ENCODE measurements at regions not wholly inside any gene's neighbourhood (a gene's known extent, or its start where the extent isn't known, plus 50 kb on each side); places are given as distances from the start of the nearest gene placed in this dataset.

DNA sequence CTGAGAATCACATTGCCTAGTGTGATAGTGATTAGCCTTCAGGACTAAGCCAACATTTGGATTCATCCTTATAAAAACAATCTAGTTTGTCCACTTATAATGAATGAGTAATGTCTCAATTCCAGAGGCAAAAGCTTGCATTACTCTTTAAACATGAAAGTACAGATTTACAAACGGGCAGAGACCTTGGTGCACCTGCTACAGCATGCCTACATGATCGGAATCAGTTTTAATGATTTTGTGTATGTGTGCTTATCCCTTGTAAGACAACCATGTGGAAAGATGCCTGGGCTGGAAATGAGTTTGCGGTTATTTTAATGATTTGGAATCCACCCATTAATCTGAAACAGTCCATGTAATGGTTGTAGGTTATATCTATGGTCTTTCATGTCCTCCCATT, 572.7 kb downstream of the KLHL13 start:
- Mint-ChIP-seq H3K4me3 (no peak overlapping the region), H3K4me1 (ENCODE audit: low read depth) (no peaks in the 10 kb centered on the region), H3K36me3 (ENCODE audit: low read depth) (no peaks in the 10 kb centered on the region), H3K27ac (no peak overlapping the region), H3K9me3 (no peaks in the 10 kb centered on the region), H3K27me3 (no peaks in the 10 kb centered on the region)
- Histone ChIP-seq H3K27me3 (ENCODE audit: control insufficient read depth in 1 of 2, insufficient read depth in 2 of 2, low read length in 2 of 2) (no peaks in the 10 kb centered on the region), H3K4me3 (ENCODE audit: low read length) (no peak overlapping the region), H3K27ac (ENCODE audit: low read depth in 1 of 2, low read length in 2 of 2) (no peak overlapping the region), H3K36me3 (ENCODE audit: insufficient read depth, low read length) (no peaks in the 10 kb centered on the region), H3K4me1 (ENCODE audit: insufficient read depth, low read length) (no peaks in the 10 kb centered on the region), H3K9me3 (ENCODE audit: control insufficient read depth in 1 of 2, insufficient read depth in 1 of 2, low read length in 2 of 2) (no peaks in the 10 kb centered on the region)
- ChIA-PET POLR2A (no interaction called here), CTCF (no interaction called here)
- TF ChIP-seq, protein P1, sequence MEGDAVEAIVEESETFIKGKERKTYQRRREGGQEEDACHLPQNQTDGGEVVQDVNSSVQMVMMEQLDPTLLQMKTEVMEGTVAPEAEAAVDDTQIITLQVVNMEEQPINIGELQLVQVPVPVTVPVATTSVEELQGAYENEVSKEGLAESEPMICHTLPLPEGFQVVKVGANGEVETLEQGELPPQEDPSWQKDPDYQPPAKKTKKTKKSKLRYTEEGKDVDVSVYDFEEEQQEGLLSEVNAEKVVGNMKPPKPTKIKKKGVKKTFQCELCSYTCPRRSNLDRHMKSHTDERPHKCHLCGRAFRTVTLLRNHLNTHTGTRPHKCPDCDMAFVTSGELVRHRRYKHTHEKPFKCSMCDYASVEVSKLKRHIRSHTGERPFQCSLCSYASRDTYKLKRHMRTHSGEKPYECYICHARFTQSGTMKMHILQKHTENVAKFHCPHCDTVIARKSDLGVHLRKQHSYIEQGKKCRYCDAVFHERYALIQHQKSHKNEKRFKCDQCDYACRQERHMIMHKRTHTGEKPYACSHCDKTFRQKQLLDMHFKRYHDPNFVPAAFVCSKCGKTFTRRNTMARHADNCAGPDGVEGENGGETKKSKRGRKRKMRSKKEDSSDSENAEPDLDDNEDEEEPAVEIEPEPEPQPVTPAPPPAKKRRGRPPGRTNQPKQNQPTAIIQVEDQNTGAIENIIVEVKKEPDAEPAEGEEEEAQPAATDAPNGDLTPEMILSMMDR (IDR thresholded peaks at IDR 0.05): no peak
- ATAC-seq (ENCODE audit: poor library complexity) (no peak), DNase-seq (no peak)
- intact Hi-C loops (cut with DNase I, micrococcal nuclease): no loop called here

DNA sequence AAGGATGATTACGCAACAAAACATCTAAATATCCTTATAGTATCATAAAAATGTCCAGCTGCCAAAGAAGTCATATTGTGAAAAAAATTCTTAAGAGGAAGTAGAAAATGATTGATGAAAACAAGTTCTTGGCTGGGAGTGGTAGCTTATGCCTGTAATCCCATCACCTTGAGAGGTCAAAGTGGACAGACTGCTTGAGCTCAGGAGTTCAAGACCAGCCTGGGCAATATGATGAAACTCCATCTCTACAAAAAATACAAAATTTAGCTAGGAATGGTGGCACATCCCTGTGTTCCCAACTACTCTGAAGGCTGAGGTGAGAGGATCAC, 577.6 kb downstream of the KLHL13 start:
- Histone ChIP-seq H3K27me3 (ENCODE audit: control insufficient read depth in 1 of 2, insufficient read depth in 2 of 2, low read length in 2 of 2) (no peaks in the 10 kb centered on the region), H3K4me1 (ENCODE audit: insufficient read depth, low read length) (no peaks in the 10 kb centered on the region), H3K27ac (ENCODE audit: low read depth in 1 of 2, low read length in 2 of 2) (no peak overlapping the region), H3K4me3 (ENCODE audit: low read length) (no peak overlapping the region), H3K9me3 (ENCODE audit: control insufficient read depth in 1 of 2, insufficient read depth in 1 of 2, low read length in 2 of 2) (no peaks in the 10 kb centered on the region), H3K36me3 (ENCODE audit: insufficient read depth, low read length) (no peaks in the 10 kb centered on the region)
- ChIA-PET POLR2A (no interaction called here), CTCF (no interaction called here)
- TF ChIP-seq, protein P1 (IDR thresholded peaks at IDR 0.05): no peak
- no peaks in the 10 kb centered on the region for H3K9me3 Mint-ChIP-seq
- no peaks in the 10 kb centered on the region for H3K27me3 Mint-ChIP-seq
- ATAC-seq (ENCODE audit: poor library complexity): no peak
- intact Hi-C loops (cut with DNase I, micrococcal nuclease): no loop called here
- no peaks in the 10 kb centered on the region for H3K36me3 Mint-ChIP-seq (ENCODE audit: low read depth)
- H3K4me3 Mint-ChIP-seq: no peak overlapping the region
- DNase-seq: no peak
- no peak overlapping the region for H3K27ac Mint-ChIP-seq
- no peaks in the 10 kb centered on the region for H3K4me1 Mint-ChIP-seq (ENCODE audit: low read depth)

DNA sequence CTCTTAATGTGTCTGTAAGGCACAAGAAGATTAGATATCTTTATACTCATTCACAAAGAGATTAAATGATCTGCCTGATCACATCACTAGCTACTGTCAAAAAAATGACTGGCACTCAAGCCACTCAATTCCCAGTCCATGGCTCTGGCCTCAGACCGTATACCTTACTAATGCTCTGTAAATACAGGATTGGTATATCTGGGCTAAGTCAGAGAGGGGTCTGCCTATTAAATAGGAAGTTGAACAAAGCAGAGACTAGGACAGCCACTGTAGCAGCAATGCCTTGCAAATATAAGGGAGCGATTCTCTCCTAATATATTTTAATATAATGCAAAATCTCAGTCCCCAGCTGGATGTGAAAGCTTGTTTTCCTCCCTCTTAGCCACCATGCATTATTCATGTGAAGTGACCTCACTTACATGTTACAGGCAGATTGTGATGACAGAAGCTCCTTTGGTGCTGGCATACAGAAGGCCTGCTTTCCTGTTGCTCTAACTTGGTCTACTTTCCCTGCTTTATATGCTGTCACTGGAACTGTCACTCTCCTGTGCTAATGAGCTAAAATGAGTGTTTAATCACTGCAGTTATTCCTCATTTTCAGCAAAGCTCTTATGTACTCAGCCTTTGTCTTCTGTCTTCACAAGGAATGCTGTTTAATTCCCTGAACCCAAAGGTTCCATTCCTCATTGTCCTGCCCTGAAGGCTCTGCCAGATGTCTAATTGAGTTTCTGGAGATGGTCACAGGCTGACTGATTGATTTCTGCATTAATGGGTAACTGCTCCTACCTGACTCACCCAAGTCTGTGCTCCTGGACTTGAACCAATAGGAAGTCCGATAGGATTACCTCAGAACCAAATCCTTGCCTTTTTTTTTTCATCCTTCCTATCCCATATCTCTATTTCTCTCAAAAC, 578.2 kb downstream of the KLHL13 start:
- TF ChIP-seq, protein P1 (IDR thresholded peaks at IDR 0.05): no peak
- Histone ChIP-seq H3K4me1 (ENCODE audit: insufficient read depth, low read length) (no peaks in the 10 kb centered on the region), H3K27ac (ENCODE audit: low read depth in 1 of 2, low read length in 2 of 2) (no peak overlapping the region), H3K27me3 (ENCODE audit: control insufficient read depth in 1 of 2, insufficient read depth in 2 of 2, low read length in 2 of 2) (no peaks in the 10 kb centered on the region), H3K4me3 (ENCODE audit: low read length) (no peak overlapping the region), H3K9me3 (ENCODE audit: control insufficient read depth in 1 of 2, insufficient read depth in 1 of 2, low read length in 2 of 2) (no peaks in the 10 kb centered on the region), H3K36me3 (ENCODE audit: insufficient read depth, low read length) (no peaks in the 10 kb centered on the region)
- Mint-ChIP-seq H3K4me3 (no peak overlapping the region), H3K4me1 (ENCODE audit: low read depth) (no peaks in the 10 kb centered on the region), H3K9me3 (peaks cover under 1% of the 10 kb centered on the region), H3K36me3 (ENCODE audit: low read depth) (no peaks in the 10 kb centered on the region), H3K27me3 (no peaks in the 10 kb centered on the region), H3K27ac (no peak overlapping the region)
- ATAC-seq (ENCODE audit: poor library complexity): no peak
- no peak for DNase-seq
- ChIA-PET CTCF (no interaction called here), POLR2A (no interaction called here)
- intact Hi-C loops (cut with DNase I, micrococcal nuclease): no loop called here

All from CD4-positive, alpha-beta T cell (primary cell).